ENCODE measurements at regions not wholly inside any gene's neighbourhood (a gene's known extent, or its start where the extent isn't known, plus 50 kb on each side); places are given as distances from the start of the nearest gene placed in this dataset.

- H3K27ac ChIP-seq (ENCODE audit: low read length), result no peak overlapping the region
- no peak overlapping the region for H3K4me3 ChIP-seq (ENCODE audit: low read length)
- H3K4me1 ChIP-seq (ENCODE audit: control insufficient read depth, insufficient read depth, low read length), result no peaks in the 10 kb centered on the region
- WGBS (ENCODE audit: insufficient coverage, low lambda C conversion rate), result no CpG with 5 or more reads among the region's 3 CpGs
- no peak for DNase-seq
- H3K36me3 ChIP-seq (ENCODE audit: control insufficient read depth, insufficient read depth, low read length), result no peaks in the 10 kb centered on the region
- no peaks in the 10 kb centered on the region for H3K27me3 ChIP-seq (ENCODE audit: control insufficient read depth, insufficient read depth, low read length)
- H3K9me3 ChIP-seq (ENCODE audit: control insufficient read depth, low read depth, low read length), result peaks cover 10% of the 10 kb centered on the region
These were observed 104.9 kb upstream of the IQSEC1 start for GRCh38 chr3:13178107-13178506.

DNA sequence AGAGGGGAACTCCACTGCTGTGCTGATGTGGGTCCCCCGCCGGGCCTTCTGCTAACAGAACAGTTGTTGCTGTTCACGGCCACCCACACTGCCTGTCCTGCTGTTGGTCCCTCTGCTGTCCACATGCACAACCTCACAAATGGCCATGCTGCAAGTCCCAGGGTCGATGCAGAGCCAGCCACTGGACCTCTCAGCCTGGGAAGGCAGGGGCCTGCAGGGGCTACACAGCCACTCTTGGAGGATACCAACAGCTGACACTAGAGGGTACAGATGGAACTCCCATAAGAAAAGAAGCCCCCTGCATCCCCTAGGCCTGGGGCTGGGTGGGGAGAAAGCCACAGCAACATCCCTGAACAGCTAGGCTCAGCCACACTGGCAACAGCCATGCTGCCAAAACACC, 104.4 kb upstream of the IQSEC1 start:
- WGBS (ENCODE audit: insufficient coverage, low lambda C conversion rate), result no CpG with 5 or more reads among the region's 4 CpGs
- no peak overlapping the region for H3K4me3 ChIP-seq (ENCODE audit: low read length)
- no peaks in the 10 kb centered on the region for H3K36me3 ChIP-seq (ENCODE audit: control insufficient read depth, insufficient read depth, low read length)
- H3K9me3 ChIP-seq (ENCODE audit: control insufficient read depth, low read depth, low read length), result peaks cover 10% of the 10 kb centered on the region
- no peak for DNase-seq
- H3K27me3 ChIP-seq (ENCODE audit: control insufficient read depth, insufficient read depth, low read length), result no peaks in the 10 kb centered on the region
- H3K27ac ChIP-seq (ENCODE audit: low read length), result no peak overlapping the region
- no peaks in the 10 kb centered on the region for H3K4me1 ChIP-seq (ENCODE audit: control insufficient read depth, insufficient read depth, low read length)

GRCh38 chr3:13177236-13177635, 104.0 kb upstream of the IQSEC1 start:
- Histone ChIP-seq H3K9me3 (ENCODE audit: control insufficient read depth, low read depth, low read length) (peaks cover 10% of the 10 kb centered on the region), H3K4me1 (ENCODE audit: control insufficient read depth, insufficient read depth, low read length) (no peaks in the 10 kb centered on the region), H3K27me3 (ENCODE audit: control insufficient read depth, insufficient read depth, low read length) (peaks cover under 1% of the 10 kb centered on the region), H3K27ac (ENCODE audit: low read length) (no peak overlapping the region), H3K4me3 (ENCODE audit: low read length) (no peak overlapping the region), H3K36me3 (ENCODE audit: control insufficient read depth, insufficient read depth, low read length) (no peaks in the 10 kb centered on the region)
- DNase-seq, result no peak
- no CpG with 5 or more reads among the region's 2 CpGs for WGBS (ENCODE audit: insufficient coverage, low lambda C conversion rate)

DNA sequence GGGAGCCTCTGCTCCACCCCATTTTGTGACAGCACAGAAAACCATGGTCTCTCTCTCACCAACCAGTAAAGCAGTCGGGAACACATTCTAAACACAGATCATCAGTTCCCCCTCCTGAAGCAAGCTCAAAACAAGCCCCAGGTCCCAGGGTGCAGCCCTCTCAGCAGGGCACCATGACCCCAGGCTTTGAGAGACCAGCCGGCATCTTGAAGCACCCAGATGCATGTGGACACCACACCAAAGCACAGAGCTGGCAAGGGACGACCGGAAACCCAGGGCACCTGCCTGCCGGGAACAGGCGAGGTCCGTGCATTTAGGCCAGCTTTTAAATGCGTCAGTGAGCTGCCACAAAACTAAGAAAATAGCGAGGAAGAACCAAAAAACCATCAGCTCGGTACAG, 103.2 kb upstream of the IQSEC1 start:
- peaks cover 3% of the 10 kb centered on the region for H3K27me3 ChIP-seq (ENCODE audit: control insufficient read depth, insufficient read depth, low read length)
- WGBS (ENCODE audit: insufficient coverage, low lambda C conversion rate), result 100% methylated on average over 4 of the region's 10 CpGs
- H3K4me1 ChIP-seq (ENCODE audit: control insufficient read depth, insufficient read depth, low read length), result no peaks in the 10 kb centered on the region
- no peak overlapping the region for H3K27ac ChIP-seq (ENCODE audit: low read length)
- H3K9me3 ChIP-seq (ENCODE audit: control insufficient read depth, low read depth, low read length), result peaks cover 10% of the 10 kb centered on the region
- H3K36me3 ChIP-seq (ENCODE audit: control insufficient read depth, insufficient read depth, low read length), result no peaks in the 10 kb centered on the region
- DNase-seq, result no peak
- H3K4me3 ChIP-seq (ENCODE audit: low read length), result no peak overlapping the region

GRCh38 chr3:13174803-13175135, 101.5 kb upstream of the IQSEC1 start:
- no CpG with 5 or more reads among the region's 6 CpGs for WGBS (ENCODE audit: insufficient coverage, low lambda C conversion rate)
- peaks cover 3% of the 10 kb centered on the region for H3K27me3 ChIP-seq (ENCODE audit: control insufficient read depth, insufficient read depth, low read length)
- no peaks in the 10 kb centered on the region for H3K36me3 ChIP-seq (ENCODE audit: control insufficient read depth, insufficient read depth, low read length)
- peaks cover 7% of the 10 kb centered on the region for H3K9me3 ChIP-seq (ENCODE audit: control insufficient read depth, low read depth, low read length)
- no peak for DNase-seq
- H3K4me3 ChIP-seq (ENCODE audit: low read length), result no peak overlapping the region
- no peak overlapping the region for H3K27ac ChIP-seq (ENCODE audit: low read length)
- no peaks in the 10 kb centered on the region for H3K4me1 ChIP-seq (ENCODE audit: control insufficient read depth, insufficient read depth, low read length)

GRCh38 chr3:13174011-13174802, 101.0 kb upstream of the IQSEC1 start:
- Histone ChIP-seq H3K9me3 (ENCODE audit: control insufficient read depth, low read depth, low read length) (peaks cover 2% of the 10 kb centered on the region), H3K36me3 (ENCODE audit: control insufficient read depth, insufficient read depth, low read length) (no peaks in the 10 kb centered on the region), H3K27me3 (ENCODE audit: control insufficient read depth, insufficient read depth, low read length) (peaks cover 3% of the 10 kb centered on the region), H3K27ac (ENCODE audit: low read length) (no peak overlapping the region), H3K4me3 (ENCODE audit: low read length) (no peak overlapping the region), H3K4me1 (ENCODE audit: control insufficient read depth, insufficient read depth, low read length) (no peaks in the 10 kb centered on the region)
- no CpG with 5 or more reads among the region's 17 CpGs for WGBS (ENCODE audit: insufficient coverage, low lambda C conversion rate)
- no peak for DNase-seq

GRCh38 chr3:13173186-13173585, 100.0 kb upstream of the IQSEC1 start:
- WGBS (ENCODE audit: insufficient coverage, low lambda C conversion rate), result no CpG with 5 or more reads among the region's 6 CpGs
- H3K27me3 ChIP-seq (ENCODE audit: control insufficient read depth, insufficient read depth, low read length), result peaks cover 3% of the 10 kb centered on the region
- DNase-seq, result no peak
- H3K9me3 ChIP-seq (ENCODE audit: control insufficient read depth, low read depth, low read length), result peaks cover 2% of the 10 kb centered on the region
- no peaks in the 10 kb centered on the region for H3K4me1 ChIP-seq (ENCODE audit: control insufficient read depth, insufficient read depth, low read length)
- H3K36me3 ChIP-seq (ENCODE audit: control insufficient read depth, insufficient read depth, low read length), result no peaks in the 10 kb centered on the region
- H3K27ac ChIP-seq (ENCODE audit: low read length), result no peak overlapping the region
- H3K4me3 ChIP-seq (ENCODE audit: low read length), result no peak overlapping the region

DNA sequence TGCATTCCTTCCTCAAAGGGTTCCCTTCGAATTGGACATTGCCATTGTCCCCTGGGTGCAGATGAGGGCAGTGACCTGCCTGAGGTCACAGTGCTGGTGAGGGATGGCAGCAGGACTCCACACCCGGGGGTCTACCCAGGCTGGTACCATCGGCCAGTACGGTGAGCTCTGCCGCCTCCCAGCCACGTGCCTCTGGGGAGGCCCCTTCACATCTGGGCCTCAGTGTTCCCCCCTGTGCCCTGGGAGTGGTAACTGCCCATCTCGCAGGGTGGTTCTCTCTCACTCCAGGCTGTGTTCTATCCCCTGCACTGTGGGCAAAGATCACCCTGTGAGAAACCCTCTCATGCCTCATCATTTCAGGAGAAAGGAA, 99.4 kb upstream of the IQSEC1 start:
- Histone ChIP-seq H3K36me3 (ENCODE audit: control insufficient read depth, insufficient read depth, low read length) (no peaks in the 10 kb centered on the region), H3K4me1 (ENCODE audit: control insufficient read depth, insufficient read depth, low read length) (no peaks in the 10 kb centered on the region), H3K27me3 (ENCODE audit: control insufficient read depth, insufficient read depth, low read length) (peaks cover 3% of the 10 kb centered on the region), H3K27ac (ENCODE audit: low read length) (no peak overlapping the region), H3K9me3 (ENCODE audit: control insufficient read depth, low read depth, low read length) (peaks cover 2% of the 10 kb centered on the region), H3K4me3 (ENCODE audit: low read length) (no peak overlapping the region)
- WGBS (ENCODE audit: insufficient coverage, low lambda C conversion rate), result no CpG with 5 or more reads among the region's 7 CpGs
- DNase-seq, result no peak

DNA sequence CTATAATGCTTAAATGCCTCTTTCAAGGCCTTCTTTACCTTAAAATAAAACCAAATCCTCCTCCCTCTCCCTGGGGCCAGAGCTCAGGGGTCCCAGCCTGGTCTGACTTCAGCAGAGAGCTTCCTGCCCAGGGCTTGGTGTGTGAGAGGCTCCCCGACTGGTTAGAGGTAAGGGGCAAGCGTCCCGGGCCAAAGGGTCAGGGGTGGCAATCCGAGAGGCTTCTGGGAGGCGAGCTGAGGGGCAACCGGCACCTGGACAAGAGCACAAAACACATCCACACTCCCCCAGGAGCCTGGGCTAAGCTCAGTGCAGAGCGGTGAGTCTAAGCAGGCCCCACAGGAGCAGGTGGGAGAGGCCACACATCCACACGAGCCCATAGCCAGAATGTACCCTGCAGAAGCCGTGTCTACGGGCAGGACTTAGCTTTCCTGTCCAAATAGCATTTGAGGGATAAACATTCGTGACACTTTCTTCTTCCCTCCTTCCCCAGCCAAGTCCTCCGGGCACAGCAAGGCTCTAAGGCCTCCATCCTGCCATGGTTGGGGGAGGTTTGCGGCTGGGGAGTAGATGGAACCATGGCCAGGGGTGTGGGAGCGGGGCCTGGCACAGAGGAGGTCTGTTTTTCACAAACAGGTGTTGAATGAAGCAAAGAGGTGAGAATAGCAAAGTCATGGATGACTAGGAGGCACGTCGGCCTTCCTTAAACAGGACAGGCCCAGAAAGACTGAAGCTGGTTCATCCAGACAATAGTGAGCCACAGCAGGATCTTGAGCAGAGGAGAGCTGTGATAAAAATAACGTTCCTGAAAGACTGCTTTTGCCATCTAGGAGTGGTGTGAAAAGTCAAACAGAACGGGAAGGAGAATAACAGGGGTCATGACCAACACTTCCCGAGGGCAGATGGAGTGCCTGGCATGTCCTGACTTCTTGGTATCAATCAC, 98.7 kb upstream of the IQSEC1 start:
- WGBS (ENCODE audit: insufficient coverage, low lambda C conversion rate), result no CpG with 5 or more reads among the region's 19 CpGs
- H3K36me3 ChIP-seq (ENCODE audit: control insufficient read depth, insufficient read depth, low read length), result no peaks in the 10 kb centered on the region
- no peak overlapping the region for H3K27ac ChIP-seq (ENCODE audit: low read length)
- H3K9me3 ChIP-seq (ENCODE audit: control insufficient read depth, low read depth, low read length), result no peaks in the 10 kb centered on the region
- no peak overlapping the region for H3K4me3 ChIP-seq (ENCODE audit: low read length)
- H3K27me3 ChIP-seq (ENCODE audit: control insufficient read depth, insufficient read depth, low read length), result peaks cover 3% of the 10 kb centered on the region
- no peaks in the 10 kb centered on the region for H3K4me1 ChIP-seq (ENCODE audit: control insufficient read depth, insufficient read depth, low read length)
- DNase-seq, result no peak

- WGBS (ENCODE audit: insufficient coverage, low lambda C conversion rate), result no CpG with 5 or more reads among the region's 7 CpGs
- no peak for DNase-seq
- Histone ChIP-seq H3K4me3 (ENCODE audit: low read length) (no peak overlapping the region), H3K36me3 (ENCODE audit: control insufficient read depth, insufficient read depth, low read length) (no peaks in the 10 kb centered on the region), H3K27ac (ENCODE audit: low read length) (no peak overlapping the region), H3K27me3 (ENCODE audit: control insufficient read depth, insufficient read depth, low read length) (peaks cover 3% of the 10 kb centered on the region), H3K4me1 (ENCODE audit: control insufficient read depth, insufficient read depth, low read length) (no peaks in the 10 kb centered on the region), H3K9me3 (ENCODE audit: control insufficient read depth, low read depth, low read length) (no peaks in the 10 kb centered on the region)
These were observed 97.1 kb upstream of the IQSEC1 start for GRCh38 chr3:13170317-13170716.

Measured in large intestine (tissue), 3 donors.